Left lung (tissue), 4 donors: ENCODE measurements at regions not wholly inside any gene's neighbourhood (a gene's known extent, or its start where the extent isn't known, plus 50 kb on each side); places are given as distances from the start of the nearest gene placed in this dataset.
"Not testable (repeated sequence)": the region's sequence is repeated elsewhere in the genome, so short reads cannot be mapped to it uniquely, and the experiment has no call there.

Experiments used
- ATAC-seq: fragments of 200-7000 bp; cut with Tn5 transposase; one replicate; pipeline ENCODE4 v1.9.1; 2020; ENCODE audit warnings: moderate library complexity
- DNase-seq, 4 donors: peaks; one replicate each; pipeline ENCODE4 v3.0.0-alpha.2; 2013 to 2020
- H3K27ac ChIP-seq, 2 donors: fragments of 200-600 bp; sonication (generic) in 1 of 2; one replicate each; pipeline versions ENCODE4 v1.5.0 to v1.8.0; 2020 to 2021
- H3K27me3 ChIP-seq, 2 donors: fragments of 200-600 bp; sonication (generic) in 1 of 2; one replicate each; pipeline versions ENCODE4 v1.5.0 to v1.8.0; 2020 to 2021
- H3K36me3 ChIP-seq, 2 donors: fragments of 200-600 bp; sonication (generic) in 1 of 2; one replicate each; pipeline versions ENCODE4 v1.5.0 to v1.8.0; 2020 to 2021
- H3K4me1 ChIP-seq, 2 donors: fragments of 200-600 bp; one replicate each; pipeline ENCODE4 v1.8.0; 2021
- H3K4me3 ChIP-seq, 2 donors: fragments of 200-600 bp; sonication (generic) in 1 of 2; one replicate each; pipeline versions ENCODE4 v1.5.0 to v1.8.0; 2020 to 2021; ENCODE audit warnings: mild to moderate bottlenecking in 1 of 2
- H3K9me3 ChIP-seq, 2 donors: fragments of 200-600 bp; sonication (generic) in 1 of 2; one replicate each; pipeline versions ENCODE4 v1.5.0 to v1.8.0; 2020 to 2021
- intact Hi-C, 2 donors: fragments of 100-400 bp; cut with DNase I; formaldehyde crosslinking; loops; one replicate each; pipeline versions ENCODE4 v1.11.2 to v1.14.2; 2022
- TF ChIP-seq, protein P1 (sequence below), 2 donors: fragments of 200-600 bp; sonication (generic) in 1 of 2; IDR thresholded peaks; one replicate each; pipeline versions ENCODE4 v1.5.0 to v1.8.0; 2021; ENCODE audit warnings: antibody characterized with exemption in 2 of 2
- donor health status: DM: no; HTN: yes; CAD: no.
- donor health status: DM: no; HTN: no; CAD: no.

DNA sequence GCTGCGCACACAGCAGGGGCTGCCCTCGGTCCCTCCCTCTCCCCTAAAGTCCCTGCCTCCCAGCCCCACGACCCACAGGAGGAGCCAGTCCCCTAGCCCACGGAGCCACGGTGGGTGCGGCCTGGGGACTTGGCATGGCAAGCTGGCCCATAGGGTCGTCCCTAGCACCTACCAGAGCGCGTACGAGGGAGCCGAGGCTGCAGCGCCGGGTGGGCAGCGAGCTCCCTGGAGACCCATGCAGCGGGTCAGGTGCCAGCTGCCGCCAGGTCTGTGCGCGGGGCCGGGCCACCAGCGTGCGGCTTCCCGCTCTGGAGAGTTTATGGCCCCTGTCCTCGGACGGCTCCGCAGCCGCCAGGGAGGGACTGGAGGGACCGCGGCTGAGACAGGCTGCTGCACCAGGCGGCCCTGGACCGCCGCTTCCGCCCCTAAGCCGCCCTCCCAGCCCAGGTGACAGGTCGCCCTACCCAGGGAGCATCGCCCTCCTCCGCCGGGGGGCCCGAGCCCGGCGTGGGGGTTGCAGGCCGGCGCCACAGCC lies 273.6 kb downstream of the CCDC74A start:
- TF ChIP-seq, protein P1, sequence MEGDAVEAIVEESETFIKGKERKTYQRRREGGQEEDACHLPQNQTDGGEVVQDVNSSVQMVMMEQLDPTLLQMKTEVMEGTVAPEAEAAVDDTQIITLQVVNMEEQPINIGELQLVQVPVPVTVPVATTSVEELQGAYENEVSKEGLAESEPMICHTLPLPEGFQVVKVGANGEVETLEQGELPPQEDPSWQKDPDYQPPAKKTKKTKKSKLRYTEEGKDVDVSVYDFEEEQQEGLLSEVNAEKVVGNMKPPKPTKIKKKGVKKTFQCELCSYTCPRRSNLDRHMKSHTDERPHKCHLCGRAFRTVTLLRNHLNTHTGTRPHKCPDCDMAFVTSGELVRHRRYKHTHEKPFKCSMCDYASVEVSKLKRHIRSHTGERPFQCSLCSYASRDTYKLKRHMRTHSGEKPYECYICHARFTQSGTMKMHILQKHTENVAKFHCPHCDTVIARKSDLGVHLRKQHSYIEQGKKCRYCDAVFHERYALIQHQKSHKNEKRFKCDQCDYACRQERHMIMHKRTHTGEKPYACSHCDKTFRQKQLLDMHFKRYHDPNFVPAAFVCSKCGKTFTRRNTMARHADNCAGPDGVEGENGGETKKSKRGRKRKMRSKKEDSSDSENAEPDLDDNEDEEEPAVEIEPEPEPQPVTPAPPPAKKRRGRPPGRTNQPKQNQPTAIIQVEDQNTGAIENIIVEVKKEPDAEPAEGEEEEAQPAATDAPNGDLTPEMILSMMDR (IDR thresholded peaks at IDR 0.05), result no peak
- Histone ChIP-seq H3K27ac (no peak overlapping the region), H3K27me3 (peaks cover 0 to 25% of the 10 kb centered on the region in 2 donors), H3K9me3 (no peaks in the 10 kb centered on the region), H3K36me3 (no peaks in the 10 kb centered on the region), H3K4me1 (peaks cover 0 to 7% of the 10 kb centered on the region in 2 donors), H3K4me3 (no peak overlapping the region)
- intact Hi-C loops, result no loop called here
- DNase-seq (peak in 1 of 4 donors; percentile 81), ATAC-seq (no peak)

GRCh38 chr2:131801745-131802350 lies 274.2 kb downstream of the CCDC74A start:
- DNase-seq (peak; percentile 30 to 91 (median 55)), ATAC-seq (peak; percentile 97)
- intact Hi-C loops, H3K36me3 ChIP-seq, H3K4me1 ChIP-seq, H3K27ac ChIP-seq, H3K9me3 ChIP-seq: not testable (repeated sequence)
- TF ChIP-seq, protein P1 (IDR thresholded peaks at IDR 0.05), result peak; percentile 73 to 78
- Histone ChIP-seq H3K4me3 (peak overlapping the region; percentile 27 to 30), H3K27me3 (peaks cover 0 to 25% of the 10 kb centered on the region in 2 donors)

DNA sequence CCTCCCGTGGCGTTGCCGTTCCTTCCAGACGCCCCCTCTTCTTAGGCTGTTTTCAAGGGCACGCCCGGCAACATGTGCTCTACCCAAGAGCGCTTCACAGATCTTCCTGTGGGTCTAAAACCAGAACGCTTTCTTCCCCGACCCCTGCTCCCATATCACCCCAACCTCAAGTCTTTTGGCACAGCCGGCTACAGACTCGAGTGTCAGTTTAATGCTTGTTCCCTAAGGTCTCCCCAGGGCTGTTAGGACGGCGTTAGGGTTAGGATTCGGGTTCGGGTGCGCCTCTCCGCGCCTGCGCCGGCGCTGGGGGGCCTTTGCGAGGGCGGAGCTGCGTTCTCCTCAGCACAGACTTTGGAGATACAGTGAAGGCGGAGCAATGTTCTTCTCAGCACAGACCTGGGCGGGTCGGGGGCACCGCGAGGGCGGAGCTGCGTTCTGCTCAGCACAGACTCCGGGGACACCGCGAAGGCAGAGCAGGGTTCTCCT lies 274.7 kb downstream of the CCDC74A start:
- H3K4me1 ChIP-seq, H3K27ac ChIP-seq, H3K36me3 ChIP-seq, intact Hi-C loops, H3K9me3 ChIP-seq: not testable (repeated sequence)
- DNase-seq, result peak in 3 of 4 donors; percentile 17 to 85 (median 49)
- peaks cover 0 to 25% of the 10 kb centered on the region in 2 donors for H3K27me3 ChIP-seq
- peak overlapping the region; percentile 27 to 30 for H3K4me3 ChIP-seq
- ATAC-seq, result peak; percentile 99

GRCh38 chr2:131803237-131803636 lies 275.5 kb downstream of the CCDC74A start:
- H3K9me3 ChIP-seq, H3K27ac ChIP-seq, H3K36me3 ChIP-seq, ATAC-seq, H3K4me3 ChIP-seq, H3K4me1 ChIP-seq, DNase-seq, intact Hi-C loops: not testable (repeated sequence)
- H3K27me3 ChIP-seq, result peaks cover 0 to 25% of the 10 kb centered on the region in 2 donors

GRCh38 chr2:131812605-131813004 lies 284.9 kb downstream of the CCDC74A start:
- H3K36me3 ChIP-seq, H3K27me3 ChIP-seq, H3K4me3 ChIP-seq, H3K4me1 ChIP-seq, ATAC-seq, DNase-seq, H3K9me3 ChIP-seq, H3K27ac ChIP-seq, intact Hi-C loops: not testable (repeated sequence)

GRCh38 chr2:131813378-131813777 lies 285.7 kb downstream of the CCDC74A start:
- intact Hi-C loops, ATAC-seq, H3K9me3 ChIP-seq, H3K4me3 ChIP-seq, H3K27me3 ChIP-seq, H3K36me3 ChIP-seq, H3K4me1 ChIP-seq, H3K27ac ChIP-seq: not testable (repeated sequence)
- DNase-seq, result peak in 1 of 4 donors; percentile 69

DNA sequence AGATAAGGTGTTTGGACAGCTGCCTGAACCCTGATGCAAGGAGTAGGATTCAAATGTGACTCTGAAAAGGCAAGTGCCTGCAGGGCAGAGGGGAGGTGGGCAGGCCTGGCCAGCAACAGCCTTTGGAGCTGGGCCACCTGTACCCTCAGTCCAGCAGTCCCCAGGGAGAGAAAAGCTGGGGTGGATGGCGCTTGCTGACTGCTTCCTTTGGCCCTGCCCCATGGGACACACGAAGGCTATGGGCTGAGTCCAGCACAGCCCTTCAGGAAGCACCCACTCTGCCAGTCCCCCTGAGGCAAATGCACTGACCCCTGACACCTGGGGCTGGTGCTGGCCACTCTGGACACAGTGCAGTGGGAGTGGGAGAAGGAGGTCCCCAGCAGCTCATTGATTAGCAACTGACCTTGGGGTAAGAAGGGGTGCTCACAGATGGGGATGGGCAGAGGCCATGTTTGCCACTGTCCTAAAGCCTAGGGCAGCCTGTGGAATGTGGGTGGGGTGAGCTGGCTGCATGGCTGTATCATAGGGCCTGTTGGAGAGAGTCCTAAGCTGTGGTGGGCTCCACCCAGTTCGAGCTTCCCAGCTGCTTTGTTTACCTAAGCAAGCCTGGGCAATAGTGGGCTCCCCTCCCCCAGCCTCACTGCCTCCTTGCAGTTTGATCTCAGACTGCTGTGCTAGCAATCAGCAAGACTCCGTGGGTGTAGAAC lies 290.7 kb downstream of the CCDC74A start:
- H3K9me3 ChIP-seq, H3K36me3 ChIP-seq, H3K4me3 ChIP-seq, H3K27me3 ChIP-seq, H3K27ac ChIP-seq, ATAC-seq, intact Hi-C loops, H3K4me1 ChIP-seq, DNase-seq: not testable (repeated sequence)

DNA sequence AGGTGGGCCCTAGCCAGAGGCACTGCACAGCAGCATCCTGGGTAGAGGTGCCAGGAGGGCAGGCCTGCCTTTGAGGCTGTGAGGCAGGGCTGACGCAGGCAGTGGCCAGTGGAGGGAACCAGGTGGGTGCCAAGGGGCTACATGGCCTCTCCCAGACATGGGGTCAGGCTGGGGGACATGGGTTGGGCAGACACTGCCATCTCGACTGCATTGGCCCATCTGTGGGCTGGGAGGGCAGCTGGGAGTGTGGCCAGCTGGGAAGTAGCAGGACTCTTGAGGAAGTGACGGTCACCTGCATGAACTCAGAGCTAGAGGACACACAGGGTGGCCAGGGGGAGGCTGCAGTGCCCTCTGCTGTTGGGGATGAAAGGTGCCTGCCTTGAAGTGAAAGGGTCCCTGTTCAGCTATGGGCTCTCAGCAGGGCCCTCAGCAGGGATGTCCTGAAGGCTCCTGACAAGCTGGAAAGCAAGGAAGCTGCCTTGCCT lies 294.6 kb downstream of the CCDC74A start:
- H3K36me3 ChIP-seq, ATAC-seq, H3K27ac ChIP-seq, H3K4me1 ChIP-seq, H3K27me3 ChIP-seq, intact Hi-C loops, H3K9me3 ChIP-seq, DNase-seq, H3K4me3 ChIP-seq: not testable (repeated sequence)

DNA sequence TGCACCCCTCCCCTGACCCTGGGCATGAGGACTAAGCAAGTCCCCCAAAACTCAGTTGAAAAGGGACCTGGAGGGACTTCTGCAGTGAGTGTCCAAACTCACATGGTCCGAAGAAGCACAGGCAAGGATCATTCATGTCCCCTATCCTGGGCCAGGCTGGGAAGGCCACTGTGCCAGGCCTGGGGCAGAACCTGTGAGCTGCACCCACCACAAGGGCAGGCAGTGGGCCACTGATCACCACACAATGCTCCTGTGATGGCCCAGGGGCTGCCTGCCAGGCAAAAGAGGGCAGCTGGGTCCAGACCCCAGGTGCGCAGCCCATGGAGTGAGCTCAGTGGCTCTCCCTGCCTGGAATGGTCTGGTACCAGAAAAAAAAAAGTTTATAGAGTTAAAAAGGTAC lies 295.4 kb downstream of the CCDC74A start:
- H3K36me3 ChIP-seq, H3K27me3 ChIP-seq, intact Hi-C loops, H3K4me3 ChIP-seq, H3K9me3 ChIP-seq, H3K4me1 ChIP-seq, DNase-seq, ATAC-seq, H3K27ac ChIP-seq: not testable (repeated sequence)

DNA sequence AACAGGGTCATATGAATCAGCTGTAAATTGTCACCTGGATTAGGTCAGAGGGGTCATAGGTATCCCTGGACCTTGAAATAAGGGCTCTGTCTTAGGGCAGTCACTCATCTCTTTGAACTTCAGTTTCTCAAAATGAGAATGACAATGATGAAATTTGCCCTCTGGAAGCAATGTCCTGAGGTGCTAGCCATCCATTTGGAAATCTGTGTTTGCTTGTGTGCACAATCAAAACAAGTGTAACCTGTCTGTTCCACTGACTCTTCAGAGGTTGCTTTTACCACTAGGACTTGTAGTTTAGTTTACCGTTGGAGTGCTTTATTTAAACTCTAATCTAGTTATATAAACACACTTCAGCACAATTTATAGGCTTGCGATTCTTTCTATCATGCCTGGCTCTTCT lies 297.3 kb downstream of the CCDC74A start:
- Histone ChIP-seq H3K27me3 (peaks cover 0 to 12% of the 10 kb centered on the region in 2 donors), H3K9me3 (peaks cover 0 to 19% of the 10 kb centered on the region in 2 donors)
- H3K36me3 ChIP-seq, ATAC-seq, H3K4me3 ChIP-seq, DNase-seq, H3K27ac ChIP-seq, H3K4me1 ChIP-seq, intact Hi-C loops: not testable (repeated sequence)
